IPS DF 6.9 (cell line): ENCODE measurements at regions not wholly inside any gene's neighbourhood (a gene's known extent, or its start where the extent isn't known, plus 50 kb on each side); places are given as distances from the start of the nearest gene placed in this dataset.

ENCODE experiments used
- DNase-seq: peaks from one replicate; pipeline ENCODE4 v3.0.0-alpha.2; 2013; ENCODE audit warnings: low read depth, low spot score
- H3K27ac ChIP-seq: one replicate; pipeline ENCODE4 v1.5.1; 2013; ENCODE audit warnings: low read length, control low read depth
- H3K27me3 ChIP-seq: 2 replicates; pipeline ENCODE4 v1.6.1; 2013; ENCODE audit warnings: mild to moderate bottlenecking, low read length; ENCODE audit not compliant: control insufficient read depth, insufficient read depth
- H3K36me3 ChIP-seq: 2 replicates; pipeline ENCODE4 v1.6.1; 2013; ENCODE audit warnings: low read length; ENCODE audit not compliant: control insufficient read depth, insufficient read depth
- H3K4me1 ChIP-seq: 2 replicates; pipeline ENCODE4 v1.6.1; 2013; ENCODE audit warnings: low read length; ENCODE audit not compliant: control insufficient read depth, insufficient read depth
- H3K4me3 ChIP-seq: 2 replicates; pipeline ENCODE4 v1.5.1; 2013; ENCODE audit warnings: mild to moderate bottlenecking, low read length
- H3K9me3 ChIP-seq: 2 replicates; pipeline ENCODE4 v1.6.1; 2013; ENCODE audit warnings: low read length, inconsistent platforms; ENCODE audit not compliant: control insufficient read depth, insufficient read depth
- WGBS: extraction: QIAGEN DNeasy Blood & Tissue Kit; methylation state at CpG from one replicate; pipeline ENCODE4 v1.1.7; 2013; ENCODE audit warnings: mixed read lengths, missing lambda C conversion rate; ENCODE audit not compliant: insufficient read length, insufficient coverage; 5-methylcytosine and 5-hydroxymethylcytosine counted together

GRCh38 chr5:84696651-84697050, 312.0 kb upstream of the EDIL3 start:
- WGBS = no CpG with 5 or more reads among the region's 2 CpGs
- no peak overlapping the region for H3K27ac ChIP-seq
- no peaks in the 10 kb centered on the region for H3K9me3 ChIP-seq
- no peaks in the 10 kb centered on the region for H3K36me3 ChIP-seq
- H3K4me1 ChIP-seq = no peaks in the 10 kb centered on the region
- no peak for DNase-seq
- H3K27me3 ChIP-seq = no peaks in the 10 kb centered on the region
- H3K4me3 ChIP-seq = no peak overlapping the region

GRCh38 chr5:84695330-84695729, 310.6 kb upstream of the EDIL3 start:
- Histone ChIP-seq H3K4me3 (no peak overlapping the region), H3K4me1 (no peaks in the 10 kb centered on the region), H3K9me3 (no peaks in the 10 kb centered on the region), H3K27ac (no peak overlapping the region), H3K27me3 (no peaks in the 10 kb centered on the region), H3K36me3 (no peaks in the 10 kb centered on the region)
- WGBS = no CpG with 5 or more reads among the region's 3 CpGs
- no peak for DNase-seq

GRCh38 chr5:84693256-84693655, 308.6 kb upstream of the EDIL3 start:
- H3K27me3 ChIP-seq = no peaks in the 10 kb centered on the region
- no CpG with 5 or more reads among the region's 4 CpGs for WGBS
- no peaks in the 10 kb centered on the region for H3K36me3 ChIP-seq
- no peaks in the 10 kb centered on the region for H3K4me1 ChIP-seq
- DNase-seq = no peak
- no peak overlapping the region for H3K27ac ChIP-seq
- no peak overlapping the region for H3K4me3 ChIP-seq
- H3K9me3 ChIP-seq = no peaks in the 10 kb centered on the region

GRCh38 chr5:84688566-84688965, 303.9 kb upstream of the EDIL3 start:
- WGBS = no CpG with 5 or more reads among the region's 3 CpGs
- no peak for DNase-seq
- Histone ChIP-seq H3K27me3 (no peaks in the 10 kb centered on the region), H3K4me3 (no peak overlapping the region), H3K27ac (no peak overlapping the region), H3K36me3 (no peaks in the 10 kb centered on the region), H3K9me3 (no peaks in the 10 kb centered on the region), H3K4me1 (no peaks in the 10 kb centered on the region)

DNA sequence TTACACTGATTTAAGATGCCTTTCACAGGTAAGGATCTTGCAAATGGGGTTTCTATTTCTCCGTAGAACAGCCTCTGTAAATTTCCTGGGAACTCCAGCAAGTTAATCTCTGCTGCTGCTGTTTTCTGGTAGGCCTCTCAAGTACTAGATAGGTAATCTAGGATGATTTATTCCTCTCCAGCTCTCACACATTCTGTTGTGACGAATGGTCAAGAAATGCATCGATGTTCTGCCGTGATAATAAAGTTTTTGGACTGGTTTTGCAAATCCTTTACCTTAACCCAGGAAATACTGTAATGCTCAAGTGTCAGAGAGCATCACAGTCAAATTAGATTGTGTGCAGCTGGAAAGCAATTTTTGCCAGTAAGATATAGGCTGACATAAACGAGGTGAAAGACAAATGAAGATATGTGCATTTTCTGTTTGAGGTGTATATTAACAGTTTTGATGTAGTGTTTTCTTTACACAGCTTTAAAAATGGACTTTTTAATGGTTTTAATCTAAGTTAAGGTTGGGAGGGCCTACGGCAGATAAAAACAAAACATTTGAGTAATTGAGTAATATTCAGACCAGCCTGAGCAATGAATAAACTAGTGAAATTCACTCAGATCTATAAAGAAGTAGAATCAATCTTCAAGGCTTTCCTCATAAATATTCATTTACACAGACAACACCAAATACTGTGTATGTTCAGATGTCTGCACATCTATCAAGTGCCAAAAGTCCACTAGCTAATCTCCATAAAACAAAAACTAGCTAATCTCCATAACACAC, 300.6 kb upstream of the EDIL3 start:
- WGBS = no CpG with 5 or more reads among the region's 6 CpGs
- no peaks in the 10 kb centered on the region for H3K27me3 ChIP-seq

DNA sequence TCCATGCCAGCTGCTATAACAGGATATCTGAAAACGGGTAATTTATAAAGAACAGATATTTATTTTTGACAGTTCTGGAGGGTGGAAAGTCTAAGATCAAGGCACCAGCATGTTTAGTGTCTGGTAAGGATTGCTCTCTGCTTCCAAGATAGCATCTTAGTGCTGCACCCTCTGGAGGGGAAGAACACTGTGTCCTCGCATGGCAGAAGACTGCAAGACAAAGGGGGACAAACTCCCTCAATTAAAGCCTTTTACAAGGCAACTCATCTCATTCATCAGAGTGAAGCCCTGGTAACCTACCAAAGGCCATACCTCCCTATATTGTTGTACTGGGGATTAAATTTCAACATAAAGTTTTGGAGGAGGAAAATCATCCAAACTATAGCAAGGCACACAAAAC, 298.9 kb upstream of the EDIL3 start:
- Histone ChIP-seq H3K4me3 (no peak overlapping the region), H3K9me3 (no peaks in the 10 kb centered on the region), H3K36me3 (no peaks in the 10 kb centered on the region), H3K4me1 (no peaks in the 10 kb centered on the region), H3K27ac (no peak overlapping the region), H3K27me3 (no peaks in the 10 kb centered on the region)
- no peak for DNase-seq
- WGBS = no CpG with 5 or more reads among the region's 2 CpGs

More for the DNA sequence above, 300.6 kb upstream of the EDIL3 start:
- Histone ChIP-seq H3K36me3 (no peaks in the 10 kb centered on the region), H3K27ac (no peak overlapping the region), H3K4me1 (no peaks in the 10 kb centered on the region), H3K9me3 (no peaks in the 10 kb centered on the region), H3K4me3 (no peak overlapping the region)
- DNase-seq = no peak

- Histone ChIP-seq H3K27me3 (no peaks in the 10 kb centered on the region), H3K9me3 (no peaks in the 10 kb centered on the region), H3K27ac (no peak overlapping the region), H3K4me3 (no peak overlapping the region), H3K4me1 (no peaks in the 10 kb centered on the region), H3K36me3 (no peaks in the 10 kb centered on the region)
- DNase-seq = no peak
- WGBS = no CpG with 5 or more reads among the region's 1 CpG
Observed at GRCh38 chr5:84682531-84682930, 297.9 kb upstream of the EDIL3 start.

DNA sequence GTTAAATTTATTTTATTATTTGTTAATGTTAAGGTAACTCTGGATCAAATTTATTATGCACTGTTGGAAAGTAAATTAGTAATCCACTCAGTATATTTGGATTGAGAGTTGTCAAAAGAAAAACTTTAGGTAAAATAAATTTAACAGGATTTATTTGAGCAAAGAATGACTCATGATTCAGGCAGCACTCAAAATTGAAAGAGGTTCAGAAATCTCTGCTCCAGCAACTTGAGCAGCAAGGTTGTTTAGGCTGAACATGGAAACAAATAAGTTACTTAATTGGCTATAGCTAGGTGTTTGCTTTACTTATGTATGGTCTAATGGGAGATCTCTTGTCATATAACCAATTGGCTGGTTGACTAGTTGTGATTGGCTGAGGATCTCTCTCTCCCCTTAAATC, 296.2 kb upstream of the EDIL3 start:
- Histone ChIP-seq H3K4me1 (no peaks in the 10 kb centered on the region), H3K36me3 (no peaks in the 10 kb centered on the region), H3K27me3 (no peaks in the 10 kb centered on the region), H3K27ac (no peak overlapping the region), H3K9me3 (no peaks in the 10 kb centered on the region), H3K4me3 (no peak overlapping the region)
- DNase-seq = no peak

DNA sequence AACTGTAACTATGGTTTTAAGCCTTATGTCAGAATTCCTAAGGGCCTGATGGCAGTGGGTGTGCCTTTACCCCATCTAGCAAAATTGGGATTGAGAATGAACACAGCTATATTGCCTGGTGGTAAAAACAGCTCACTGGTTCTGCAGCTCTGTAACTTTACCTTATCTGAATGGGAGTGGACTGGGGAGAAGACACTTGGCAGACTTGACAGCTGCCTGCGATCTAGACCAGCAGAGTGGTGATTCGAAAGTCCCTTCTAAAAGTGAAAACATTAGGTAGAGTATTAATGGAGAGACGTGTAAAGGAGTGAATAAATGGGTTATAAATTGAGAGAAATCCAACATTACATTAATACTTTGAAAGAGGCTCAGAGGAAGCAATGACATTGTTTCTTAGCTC, 289.1 kb upstream of the EDIL3 start:
- H3K4me3 ChIP-seq = no peak overlapping the region
- DNase-seq = no peak
- H3K27me3 ChIP-seq = no peaks in the 10 kb centered on the region
- H3K27ac ChIP-seq = no peak overlapping the region
- H3K4me1 ChIP-seq = no peaks in the 10 kb centered on the region
- peaks cover 5% of the 10 kb centered on the region for H3K9me3 ChIP-seq
- H3K36me3 ChIP-seq = no peaks in the 10 kb centered on the region
- WGBS = 100% methylated on average over 1 of the region's 3 CpGs

- peaks cover 5% of the 10 kb centered on the region for H3K9me3 ChIP-seq
- no peak overlapping the region for H3K4me3 ChIP-seq
- no peaks in the 10 kb centered on the region for H3K27me3 ChIP-seq
- no peak for DNase-seq
- no peaks in the 10 kb centered on the region for H3K4me1 ChIP-seq
- WGBS = no CpG with 5 or more reads among the region's 3 CpGs
- no peak overlapping the region for H3K27ac ChIP-seq
- H3K36me3 ChIP-seq = no peaks in the 10 kb centered on the region
Observed at GRCh38 chr5:84667576-84667975, 282.9 kb upstream of the EDIL3 start.

DNA sequence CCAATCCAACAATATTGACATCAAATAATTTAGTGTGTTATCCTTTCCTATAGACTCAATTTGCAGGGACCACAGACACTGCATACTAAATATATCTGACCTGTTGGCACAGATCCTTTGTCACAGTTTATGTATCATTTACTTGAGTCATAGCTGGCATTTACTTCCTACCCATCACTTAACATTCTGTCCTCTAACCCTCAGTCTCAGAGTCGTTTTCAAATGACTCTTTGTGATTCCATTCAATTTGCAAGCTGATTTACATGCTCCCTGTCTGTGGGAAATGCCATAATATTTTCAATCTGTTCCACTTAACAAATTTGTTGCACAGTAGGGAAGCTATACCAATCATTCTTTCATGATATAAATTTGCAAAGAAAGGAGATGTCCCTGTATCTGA, 265.7 kb upstream of the EDIL3 start:
- Histone ChIP-seq H3K36me3 (no peaks in the 10 kb centered on the region; the same call in 1 of the 2 replicates), H3K27ac (no peak overlapping the region), H3K27me3 (no peaks in the 10 kb centered on the region), H3K4me1 (no peaks in the 10 kb centered on the region; the same call in 1 of the 2 replicates), H3K4me3 (no peak overlapping the region), H3K9me3 (no peaks in the 10 kb centered on the region)
- DNase-seq = no peak
- WGBS = no CpG with 5 or more reads among the region's 1 CpG
